ENCODE measurements at regions not wholly inside any gene's neighbourhood (a gene's known extent, or its start where the extent isn't known, plus 50 kb on each side); places are given as distances from the start of the nearest gene placed in this dataset.
"Not testable (repeated sequence)": the region's sequence is repeated elsewhere in the genome, so short reads cannot be mapped to it uniquely, and the experiment has no call there.

DNA sequence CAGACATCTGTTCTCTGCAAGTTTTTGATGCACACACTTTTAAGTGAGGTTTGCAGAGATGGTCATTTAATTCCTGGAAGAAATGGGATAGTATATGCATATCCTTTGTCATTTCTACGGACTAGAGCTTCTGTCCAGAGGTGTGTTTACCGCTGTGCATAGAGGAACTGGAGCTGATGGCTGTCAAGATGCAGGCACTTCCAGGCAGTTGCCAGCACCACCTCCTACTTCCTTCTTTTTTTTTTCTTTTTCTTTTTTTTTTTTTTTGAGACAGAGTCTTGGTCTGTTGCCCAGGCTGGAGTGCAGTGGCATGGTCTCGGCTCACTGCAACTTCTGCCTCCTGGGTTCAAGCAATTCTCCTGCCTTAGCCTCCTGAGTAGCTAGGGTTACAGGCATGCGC is 468.7 kb downstream of the DIRAS2 start:
- H2AFZ ChIP-seq (ENCODE audit: low read length); H3K9ac ChIP-seq (replicated peaks in 1 of 4; ENCODE audit: extremely low read depth in 1 of 4, low read depth in 3 of 4, low read length in 3 of 4); H3K4me2 ChIP-seq (ENCODE audit: insufficient read depth in 1 of 2, low read depth in 2 of 2, low read length in 2 of 2); H2BK15ac ChIP-seq (ENCODE audit: low read length); H2BK120ac ChIP-seq (replicated peaks; ENCODE audit: low read depth, low read length); DNase-seq (ENCODE audit: low read depth in 1 of 2, low spot score in 2 of 2); H3K56ac ChIP-seq (replicated peaks; ENCODE audit: insufficient read length, low read depth, low read length); H2BK5ac ChIP-seq (ENCODE audit: low read depth, low read length); H3K27me3 ChIP-seq (replicated peaks in 1 of 4; ENCODE audit: control insufficient read depth in 3 of 4, extremely low read depth in 1 of 4, insufficient read depth in 3 of 4, low read length in 3 of 4); H3K4ac ChIP-seq (replicated peaks; ENCODE audit: insufficient read length, low read depth, low read length); H3K27ac ChIP-seq (ENCODE audit: low read depth, low read length); POLR2A ChIA-PET (ENCODE audit: partially characterized antibody); H3K36me3 ChIP-seq (ENCODE audit: control insufficient read depth in 2 of 4, insufficient read depth in 4 of 4, low read length in 3 of 4); H2BK20ac ChIP-seq (ENCODE audit: low read length); H3K9me3 ChIP-seq (ENCODE audit: insufficient read depth in 2 of 2, low read depth in 1 of 2, low read length in 1 of 2); H4K8ac ChIP-seq (ENCODE audit: extremely low read depth, insufficient read depth, low read length); H3K79me1 ChIP-seq (ENCODE audit: low read depth, low read length); H4K91ac ChIP-seq (replicated peaks; ENCODE audit: insufficient read length, low read length); H3K4me3 ChIP-seq (ENCODE audit: extremely low read depth in 1 of 4, insufficient read depth in 2 of 4, low read depth in 3 of 4, low read length in 4 of 4); H3K79me2 ChIP-seq (ENCODE audit: control insufficient read depth in 1 of 2, insufficient read depth in 2 of 2, low read length in 2 of 2); H3K18ac ChIP-seq (ENCODE audit: extremely low read depth, low read length); FAIRE-seq; H4K20me1 ChIP-seq (replicated peaks in 1 of 2; ENCODE audit: control insufficient read depth in 1 of 2, insufficient read depth in 2 of 2, low read length in 2 of 2); H3K4me1 ChIP-seq (replicated peaks in 1 of 4; ENCODE audit: control insufficient read depth in 3 of 4, insufficient read depth in 4 of 4, low read length in 3 of 4); H2AK5ac ChIP-seq (ENCODE audit: low read depth, low read length); H4K5ac ChIP-seq (ENCODE audit: insufficient read length, low read depth, low read length); H2BK12ac ChIP-seq (ENCODE audit: low read depth, low read length); H3K23ac ChIP-seq (ENCODE audit: insufficient read length); H3K14ac ChIP-seq (ENCODE audit: insufficient read length); H3K23me2 ChIP-seq (ENCODE audit: low read depth, low read length): not testable (repeated sequence)
- CTCF ChIA-PET (ENCODE audit: partially characterized antibody), result interaction anchor here (1.2 kb wide), 1 partner anchor 32 kb away, joined by 3 read pairs; no protein-coding TSS in a partner anchor
- WGBS, 2 experiments (ENCODE audit: extremely low coverage in 1 of 2, insufficient coverage in 1 of 2, insufficient read length in 1 of 2, insufficient replicate concordance in 2 of 2, low coverage in 1 of 2, low lambda C conversion rate in 2 of 2, missing lambda C conversion rate in 1 of 2), result 91% methylated on average over 3 of the region's 4 CpGs; no CpG with 5 or more reads in 1 of the 2 experiments

GRCh38 chr9:90174346-90174745 is 468.3 kb downstream of the DIRAS2 start:
- not testable (repeated sequence) for H3K9me3 ChIP-seq (ENCODE audit: insufficient read depth in 2 of 2, low read depth in 1 of 2, low read length in 1 of 2); H4K8ac ChIP-seq (ENCODE audit: extremely low read depth, insufficient read depth, low read length); H2BK5ac ChIP-seq (ENCODE audit: low read depth, low read length); H4K5ac ChIP-seq (ENCODE audit: insufficient read length, low read depth, low read length); H2BK20ac ChIP-seq (ENCODE audit: low read length); H2BK12ac ChIP-seq (ENCODE audit: low read depth, low read length); H3K23me2 ChIP-seq (ENCODE audit: low read depth, low read length); H3K14ac ChIP-seq (ENCODE audit: insufficient read length); H3K4me2 ChIP-seq (ENCODE audit: insufficient read depth in 1 of 2, low read depth in 2 of 2, low read length in 2 of 2); H3K36me3 ChIP-seq (ENCODE audit: control insufficient read depth in 2 of 4, insufficient read depth in 4 of 4, low read length in 3 of 4); H3K79me2 ChIP-seq (ENCODE audit: control insufficient read depth in 1 of 2, insufficient read depth in 2 of 2, low read length in 2 of 2); H3K23ac ChIP-seq (ENCODE audit: insufficient read length); H2BK15ac ChIP-seq (ENCODE audit: low read length); H2BK120ac ChIP-seq (replicated peaks; ENCODE audit: low read depth, low read length); H2AK5ac ChIP-seq (ENCODE audit: low read depth, low read length); H4K91ac ChIP-seq (replicated peaks; ENCODE audit: insufficient read length, low read length); FAIRE-seq; H3K4me3 ChIP-seq (ENCODE audit: extremely low read depth in 1 of 4, insufficient read depth in 2 of 4, low read depth in 3 of 4, low read length in 4 of 4); H3K4me1 ChIP-seq (replicated peaks in 1 of 4; ENCODE audit: control insufficient read depth in 3 of 4, insufficient read depth in 4 of 4, low read length in 3 of 4); H3K27me3 ChIP-seq (replicated peaks in 1 of 4; ENCODE audit: control insufficient read depth in 3 of 4, extremely low read depth in 1 of 4, insufficient read depth in 3 of 4, low read length in 3 of 4); H3K56ac ChIP-seq (replicated peaks; ENCODE audit: insufficient read length, low read depth, low read length); H3K4ac ChIP-seq (replicated peaks; ENCODE audit: insufficient read length, low read depth, low read length); DNase-seq (ENCODE audit: low read depth in 1 of 2, low spot score in 2 of 2); H4K20me1 ChIP-seq (replicated peaks in 1 of 2; ENCODE audit: control insufficient read depth in 1 of 2, insufficient read depth in 2 of 2, low read length in 2 of 2); H3K79me1 ChIP-seq (ENCODE audit: low read depth, low read length); H3K9ac ChIP-seq (replicated peaks in 1 of 4; ENCODE audit: extremely low read depth in 1 of 4, low read depth in 3 of 4, low read length in 3 of 4); H2AFZ ChIP-seq (ENCODE audit: low read length); H3K18ac ChIP-seq (ENCODE audit: extremely low read depth, low read length); H3K27ac ChIP-seq (ENCODE audit: low read depth, low read length)
- CTCF ChIA-PET (ENCODE audit: partially characterized antibody), result interaction anchor here (1.2 kb wide), 1 partner anchor 33 kb away, joined by 3 read pairs; no protein-coding TSS in a partner anchor
- 83% methylated on average over 10 of the region's 10 CpGs; no CpG with 5 or more reads in 1 of the 2 experiments for WGBS, 2 experiments (ENCODE audit: extremely low coverage in 1 of 2, insufficient coverage in 1 of 2, insufficient read length in 1 of 2, insufficient replicate concordance in 2 of 2, low coverage in 1 of 2, low lambda C conversion rate in 2 of 2, missing lambda C conversion rate in 1 of 2)
- POLR2A ChIA-PET (ENCODE audit: partially characterized antibody), result interaction anchor here (0.6 kb wide), 1 partner anchor 544 kb away, joined by 3 read pairs; no protein-coding TSS in a partner anchor

Data from H1 (cell line).